GM12878 (cell line): ENCODE measurements at regions not wholly inside any gene's neighbourhood (a gene's known extent, or its start where the extent isn't known, plus 50 kb on each side); places are given as distances from the start of the nearest gene placed in this dataset.
"Not testable (repeated sequence)": the region's sequence is repeated elsewhere in the genome, so short reads cannot be mapped to it uniquely, and the experiment has no call there.

Experiments used
- ATAC-seq: fragments of 200-7000 bp; cut with Tn5 transposase; 3 replicates; pipeline ENCODE4 v1.9.1; 2020; ENCODE audit warnings: mild to moderate bottlenecking, moderate library complexity
- BruUV-seq: library from RNA; stranded (reverse); fragments of 400-500 nt; replicated peaks from 2 replicates; lab custom pipeline; 2021; lab: Mats Ljungman, UMichigan
- CTCF ChIA-PET: fragments of 300-600 bp; sonication (Branson Sonifier 250); formaldehyde crosslinking; extraction: SDS; loops from one replicate; lab custom pipeline; 2021; ENCODE audit warnings: inconsistent platforms; lab: Yijun Ruan, JAX
- POLR2A ChIA-PET: fragments of 350-600 bp; formaldehyde crosslinking; extraction: SDS; loops from one replicate; lab custom pipeline; 2021; ENCODE audit warnings: inconsistent platforms; lab: Charles Lee
- RAD21 ChIA-PET: fragments of 300-600 bp; sonication (Branson Sonifier 250); formaldehyde crosslinking; loops from one replicate; lab custom pipeline; 2023; ENCODE audit warnings: antibody characterized with exemption; ENCODE audit not compliant: unreplicated experiment; lab: Charles Lee
- SMC1A ChIA-PET: fragments of 300-600 bp; sonication (Branson Sonifier 250); formaldehyde crosslinking; loops from one replicate; lab custom pipeline; 2023; ENCODE audit not compliant: unreplicated experiment, uncharacterized antibody; lab: Charles Lee
- DNase-seq: peaks from one replicate; pipeline ENCODE4 v3.0.0-alpha.2; 2011; ENCODE audit warnings: low read depth, low spot score
- FAIRE-seq: peaks from 3 replicates; lab custom pipeline; 2011; peaks lifted over from hg19 to GRCh38; lab: Jason Lieb, UNC
- H2AFZ ChIP-seq: 2 replicates; pipeline ENCODE4 v1.6.0; 2011; ENCODE audit warnings: low read depth, low read length, control low read depth; ENCODE audit not compliant: control insufficient read depth
- H3K27ac ChIP-seq: 2 replicates; pipeline ENCODE4 v1.5.1; 2011; ENCODE audit warnings: control low read depth; ENCODE audit not compliant: control insufficient read depth, insufficient read depth
- H3K27me3 ChIP-seq, 2 experiments: replicated peaks in 1 of 2; 2 replicates each; pipeline versions ENCODE4 v1.6.0 to v1.6.1; 2011; ENCODE audit warnings: low read length in 1 of 2; ENCODE audit not compliant: control insufficient read depth in 2 of 2, insufficient read depth in 2 of 2
- H3K36me3 ChIP-seq, 2 experiments: 2 replicates each; pipeline ENCODE4 v1.5.1; 2011; ENCODE audit warnings: low read length in 1 of 2; ENCODE audit not compliant: control insufficient read depth in 2 of 2, insufficient read depth in 2 of 2
- H3K4me1 ChIP-seq: 2 replicates; pipeline ENCODE4 v1.6.1; 2011; ENCODE audit warnings: mild to moderate bottlenecking, low read length, moderate library complexity, mixed read lengths; ENCODE audit not compliant: control insufficient read depth, insufficient read depth
- H3K4me2 ChIP-seq: 2 replicates; pipeline ENCODE4 v1.6.0; 2011; ENCODE audit warnings: control low read depth; ENCODE audit not compliant: control insufficient read depth, insufficient read depth
- H3K4me3 ChIP-seq: fragments of 200-600 bp; sonication (generic); 2 replicates; pipeline ENCODE4 v1.5.1; 2016
- H3K79me2 ChIP-seq: 2 replicates; pipeline ENCODE4 v1.6.0; 2011; ENCODE audit warnings: low read length; ENCODE audit not compliant: control insufficient read depth, insufficient read depth
- H3K9ac ChIP-seq: 2 replicates; pipeline ENCODE4 v1.8.0; 2011; ENCODE audit warnings: low read length, control low read depth, mixed read lengths; ENCODE audit not compliant: control insufficient read depth, insufficient read depth
- H3K9me3 ChIP-seq: replicated peaks from 3 replicates; pipeline ENCODE4 v1.5.1; 2011; ENCODE audit warnings: mild to moderate bottlenecking, low read length; ENCODE audit not compliant: control insufficient read depth, insufficient read depth
- H4K20me1 ChIP-seq: 2 replicates; pipeline ENCODE4 v1.6.0; 2011; ENCODE audit not compliant: control insufficient read depth, insufficient read depth
- RFX5 ChIP-seq: IDR thresholded peaks from 2 replicates; pipeline ENCODE4 v1.6.1; 2011; ENCODE audit warnings: low read depth, low read length, improper control_type of control experiment
- SMAD5 ChIP-seq: IDR thresholded peaks from 2 replicates; pipeline ENCODE4 v1.6.1; 2016; ENCODE audit warnings: antibody characterized with exemption, low read depth
- WGBS: methylation state at CpG from one replicate; pipeline ENCODE4 v1.1.6; 2016; ENCODE audit warnings: low lambda C conversion rate; ENCODE audit not compliant: insufficient replicate concordance, insufficient coverage; ENCODE audit errors: missing lambda C conversion rate; 5-methylcytosine and 5-hydroxymethylcytosine counted together
- in situ Hi-C: fragments of 300-500 bp; cut with MboI; formaldehyde crosslinking; loops from 9 replicates; pipeline ENCODE4 v1.14.3; 2018; ENCODE audit warnings: mixed read lengths
- intact Hi-C: fragments of 100-400 bp; cut with micrococcal nuclease; formaldehyde crosslinking; loops from one replicate; pipeline ENCODE4 v1.14.2; 2022; ENCODE audit not compliant: unreplicated experiment
- TF ChIP-seq, protein P1 (sequence below): fragments of 450-650 bp; conservative IDR thresholded peaks from 2 replicates; pipeline ENCODE4 v1.6.1; 2017; ENCODE audit warnings: mild to moderate bottlenecking, moderate library complexity

DNA sequence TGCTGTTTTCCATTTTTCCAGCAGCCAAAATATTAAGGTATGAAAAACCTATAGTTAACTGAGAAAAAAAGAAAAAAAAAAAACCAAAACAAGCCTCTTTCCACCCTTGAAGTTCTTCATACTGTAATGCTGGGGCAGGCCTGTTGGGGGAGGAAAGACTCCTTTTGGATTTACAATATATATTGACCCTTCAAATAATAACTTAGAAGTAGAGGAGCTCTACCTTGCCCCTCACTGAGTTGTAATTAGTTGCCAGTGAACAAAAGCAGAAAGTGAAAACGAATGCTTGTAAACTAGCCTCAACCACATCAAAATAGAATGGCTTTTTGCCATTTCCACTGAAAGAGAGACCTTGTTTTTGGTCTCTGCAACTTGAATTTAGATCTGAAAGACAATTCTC lies 326.6 kb downstream of the NR2F2 start:
- Histone ChIP-seq H3K9me3 (no peaks in the 10 kb centered on the region), H4K20me1 (no peaks in the 10 kb centered on the region), H3K36me3 (no peaks in the 10 kb centered on the region), H3K4me2 (no peak overlapping the region), H3K4me3 (no peak overlapping the region), H3K4me1 (no peaks in the 10 kb centered on the region), H2AFZ (no peak overlapping the region), H3K27me3 (no peaks in the 10 kb centered on the region), H3K79me2 (no peaks in the 10 kb centered on the region), H3K9ac (no peak overlapping the region), H3K27ac (no peak overlapping the region)
- TF ChIP-seq RFX5 (peak; percentile 59), SMAD5 (no peak)
- TF ChIP-seq, protein P1, sequence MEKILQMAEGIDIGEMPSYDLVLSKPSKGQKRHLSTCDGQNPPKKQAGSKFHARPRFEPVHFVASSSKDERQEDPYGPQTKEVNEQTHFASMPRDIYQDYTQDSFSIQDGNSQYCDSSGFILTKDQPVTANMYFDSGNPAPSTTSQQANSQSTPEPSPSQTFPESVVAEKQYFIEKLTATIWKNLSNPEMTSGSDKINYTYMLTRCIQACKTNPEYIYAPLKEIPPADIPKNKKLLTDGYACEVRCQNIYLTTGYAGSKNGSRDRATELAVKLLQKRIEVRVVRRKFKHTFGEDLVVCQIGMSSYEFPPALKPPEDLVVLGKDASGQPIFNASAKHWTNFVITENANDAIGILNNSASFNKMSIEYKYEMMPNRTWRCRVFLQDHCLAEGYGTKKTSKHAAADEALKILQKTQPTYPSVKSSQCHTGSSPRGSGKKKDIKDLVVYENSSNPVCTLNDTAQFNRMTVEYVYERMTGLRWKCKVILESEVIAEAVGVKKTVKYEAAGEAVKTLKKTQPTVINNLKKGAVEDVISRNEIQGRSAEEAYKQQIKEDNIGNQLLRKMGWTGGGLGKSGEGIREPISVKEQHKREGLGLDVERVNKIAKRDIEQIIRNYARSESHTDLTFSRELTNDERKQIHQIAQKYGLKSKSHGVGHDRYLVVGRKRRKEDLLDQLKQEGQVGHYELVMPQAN: no peak
- ChIA-PET RAD21 (no interaction called here), POLR2A (interaction anchor here (0.7 kb wide), 1 partner anchor 485 kb away, joined by 3 read pairs; no protein-coding TSS in a partner anchor), SMC1A (interaction anchor here (0.6 kb wide), 1 partner anchor 569 kb away, joined by 3 read pairs; no protein-coding TSS in a partner anchor), CTCF (interaction anchor here (0.7 kb wide), 2 partner anchors 308 to 748 kb away, joined by 3 to 4 read pairs; no protein-coding TSS in a partner anchor)
- in situ Hi-C loops: no loop called here
- no TSS peak for BruUV-seq
- no peak for DNase-seq
- 0% methylated on average over 1 of the region's 1 CpG for WGBS
- no peak for FAIRE-seq
- peak; percentile 37 for ATAC-seq
- intact Hi-C loops: no loop called here

DNA sequence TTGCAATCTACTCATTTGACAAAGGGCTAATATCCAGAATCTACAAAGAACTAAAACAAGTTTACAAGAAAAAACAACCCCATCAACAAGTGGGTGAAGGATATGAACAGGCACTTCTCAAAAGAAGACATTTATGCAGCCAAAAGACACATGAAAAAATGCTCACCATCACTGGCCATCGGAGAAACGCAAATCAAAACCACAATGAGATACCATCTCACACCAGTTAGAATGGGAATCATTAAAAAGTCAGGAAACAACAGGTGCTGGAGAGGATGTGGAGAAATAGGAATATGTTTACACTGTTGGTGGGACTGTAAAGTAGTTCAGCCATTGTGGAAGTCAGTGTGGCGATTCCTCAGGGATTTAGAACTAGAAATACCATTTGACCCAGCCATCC lies 336.5 kb downstream of the NR2F2 start:
- SMC1A ChIA-PET, intact Hi-C loops, H3K9ac ChIP-seq, H3K4me3 ChIP-seq, RAD21 ChIA-PET, CTCF ChIA-PET, H2AFZ ChIP-seq, in situ Hi-C loops, H3K27ac ChIP-seq, BruUV-seq, H3K79me2 ChIP-seq, H4K20me1 ChIP-seq, POLR2A ChIA-PET, H3K36me3 ChIP-seq, DNase-seq, H3K4me2 ChIP-seq, ATAC-seq, H3K4me1 ChIP-seq, FAIRE-seq, H3K27me3 ChIP-seq, H3K9me3 ChIP-seq: not testable (repeated sequence)
- 26% methylated on average over 3 of the region's 3 CpGs for WGBS
